ENCODE measurements at regions not wholly inside any gene's neighbourhood (a gene's known extent, or its start where the extent isn't known, plus 50 kb on each side); places are given as distances from the start of the nearest gene placed in this dataset.
"Not testable (repeated sequence)": the region's sequence is repeated elsewhere in the genome, so short reads cannot be mapped to it uniquely, and the experiment has no call there.

- H3K36me3 Mint-ChIP-seq (ENCODE audit: low read depth) = no peaks in the 10 kb centered on the region
- no peaks in the 10 kb centered on the region for H3K9me3 Mint-ChIP-seq
- H3K4me1 Mint-ChIP-seq = no peaks in the 10 kb centered on the region
- H3K4me3 Mint-ChIP-seq = no peak overlapping the region
- no peak overlapping the region for H3K27ac Mint-ChIP-seq
- CTCF ChIA-PET = no interaction called here
- no peak for DNase-seq
- POLR2A ChIA-PET = no interaction called here
- H3K27me3 Mint-ChIP-seq = no peaks in the 10 kb centered on the region
Measured at GRCh38 chr1:56105397-56105796, 474.0 kb downstream of the PLPP3 start.

- POLR2A ChIA-PET = no interaction called here
- H3K36me3 Mint-ChIP-seq (ENCODE audit: low read depth) = no peaks in the 10 kb centered on the region
- no peaks in the 10 kb centered on the region for H3K4me1 Mint-ChIP-seq
- no peak overlapping the region for H3K27ac Mint-ChIP-seq
- H3K4me3 Mint-ChIP-seq = no peak overlapping the region
- H3K9me3 Mint-ChIP-seq = no peaks in the 10 kb centered on the region
- DNase-seq = no peak
- CTCF ChIA-PET = no interaction called here
- H3K27me3 Mint-ChIP-seq = no peaks in the 10 kb centered on the region
Measured at GRCh38 chr1:56099766-56100265, 479.5 kb downstream of the PLPP3 start.

GRCh38 chr1:56098946-56099345, 480.4 kb downstream of the PLPP3 start:
- Mint-ChIP-seq H3K4me3 (no peak overlapping the region), H3K4me1 (no peaks in the 10 kb centered on the region), H3K9me3 (no peaks in the 10 kb centered on the region), H3K27me3 (no peaks in the 10 kb centered on the region), H3K36me3 (ENCODE audit: low read depth) (no peaks in the 10 kb centered on the region), H3K27ac (no peak overlapping the region)
- POLR2A ChIA-PET = no interaction called here
- DNase-seq = no peak
- CTCF ChIA-PET = no interaction called here

- no peaks in the 10 kb centered on the region for H3K4me1 Mint-ChIP-seq
- POLR2A ChIA-PET = no interaction called here
Measured at GRCh38 chr1:56097713-56098112, 481.6 kb downstream of the PLPP3 start.

GRCh38 chr1:56095696-56096665, 483.4 kb downstream of the PLPP3 start:
- no peak overlapping the region for H3K27ac Mint-ChIP-seq
- no peaks in the 10 kb centered on the region for H3K27me3 Mint-ChIP-seq
- no peak overlapping the region for H3K4me3 Mint-ChIP-seq
- POLR2A ChIA-PET = no interaction called here
- CTCF ChIA-PET = no interaction called here
- DNase-seq = no peak
- H3K4me1 Mint-ChIP-seq = no peaks in the 10 kb centered on the region
- H3K36me3 Mint-ChIP-seq (ENCODE audit: low read depth) = no peaks in the 10 kb centered on the region
- no peaks in the 10 kb centered on the region for H3K9me3 Mint-ChIP-seq

More at GRCh38 chr1:56097713-56098112, 481.6 kb downstream of the PLPP3 start:
- Mint-ChIP-seq H3K36me3 (ENCODE audit: low read depth) (no peaks in the 10 kb centered on the region), H3K27ac (no peak overlapping the region), H3K4me3 (no peak overlapping the region), H3K27me3 (no peaks in the 10 kb centered on the region), H3K9me3 (no peaks in the 10 kb centered on the region)
- no peak for DNase-seq
- CTCF ChIA-PET = no interaction called here

GRCh38 chr1:56094168-56094567, 485.2 kb downstream of the PLPP3 start:
- Mint-ChIP-seq H3K4me3 (no peak overlapping the region), H3K36me3 (ENCODE audit: low read depth) (no peaks in the 10 kb centered on the region), H3K27me3 (no peaks in the 10 kb centered on the region), H3K4me1 (no peaks in the 10 kb centered on the region), H3K27ac (no peak overlapping the region), H3K9me3 (no peaks in the 10 kb centered on the region)
- DNase-seq = no peak
- CTCF ChIA-PET = no interaction called here
- POLR2A ChIA-PET = no interaction called here

- Mint-ChIP-seq H3K4me1 (no peaks in the 10 kb centered on the region), H3K9me3 (no peaks in the 10 kb centered on the region), H3K27me3 (no peaks in the 10 kb centered on the region), H3K36me3 (ENCODE audit: low read depth) (no peaks in the 10 kb centered on the region), H3K27ac (no peak overlapping the region), H3K4me3 (no peak overlapping the region)
- ChIA-PET CTCF (no interaction called here), POLR2A (no interaction called here)
- no peak for DNase-seq
Measured at GRCh38 chr1:56092684-56093570, 486.4 kb downstream of the PLPP3 start.

GRCh38 chr1:56089826-56090225, 489.5 kb downstream of the PLPP3 start:
- CTCF ChIA-PET; H3K36me3 Mint-ChIP-seq (ENCODE audit: low read depth); H3K9me3 Mint-ChIP-seq; H3K4me1 Mint-ChIP-seq; POLR2A ChIA-PET; H3K27me3 Mint-ChIP-seq; DNase-seq; H3K27ac Mint-ChIP-seq; H3K4me3 Mint-ChIP-seq: not testable (repeated sequence)

GRCh38 chr1:56084246-56084645, 495.1 kb downstream of the PLPP3 start:
- ChIA-PET POLR2A (no interaction called here), CTCF (no interaction called here)
- H3K4me3 Mint-ChIP-seq = no peak overlapping the region
- H3K4me1 Mint-ChIP-seq = no peaks in the 10 kb centered on the region
- H3K9me3 Mint-ChIP-seq = no peaks in the 10 kb centered on the region
- no peaks in the 10 kb centered on the region for H3K27me3 Mint-ChIP-seq
- H3K27ac Mint-ChIP-seq = no peak overlapping the region
- no peak for DNase-seq
- H3K36me3 Mint-ChIP-seq (ENCODE audit: low read depth) = no peaks in the 10 kb centered on the region

- H3K4me1 Mint-ChIP-seq = no peaks in the 10 kb centered on the region
- no peaks in the 10 kb centered on the region for H3K36me3 Mint-ChIP-seq (ENCODE audit: low read depth)
- no peaks in the 10 kb centered on the region for H3K9me3 Mint-ChIP-seq
- POLR2A ChIA-PET = no interaction called here
- H3K27ac Mint-ChIP-seq = no peak overlapping the region
- no peak for DNase-seq
- H3K27me3 Mint-ChIP-seq = no peaks in the 10 kb centered on the region
- H3K4me3 Mint-ChIP-seq = no peak overlapping the region
- CTCF ChIA-PET = interaction anchor here (0.7 kb wide), 1 partner anchor 391 kb away, joined by 3 read pairs; no protein-coding TSS in a partner anchor
Measured at GRCh38 chr1:56081736-56082135, 497.6 kb downstream of the PLPP3 start.

- ChIA-PET CTCF (interaction anchor here (0.7 kb wide), 1 partner anchor 392 kb away, joined by 3 read pairs; no protein-coding TSS in a partner anchor), POLR2A (no interaction called here)
- Mint-ChIP-seq H3K27me3 (no peaks in the 10 kb centered on the region), H3K27ac (no peak overlapping the region), H3K4me1 (no peaks in the 10 kb centered on the region), H3K36me3 (ENCODE audit: low read depth) (no peaks in the 10 kb centered on the region), H3K4me3 (no peak overlapping the region), H3K9me3 (no peaks in the 10 kb centered on the region)
- DNase-seq = no peak
Measured at GRCh38 chr1:56081173-56081572, 498.2 kb downstream of the PLPP3 start.

GRCh38 chr1:56080123-56080522, 499.2 kb downstream of the PLPP3 start:
- H3K4me3 Mint-ChIP-seq = no peak overlapping the region
- no peaks in the 10 kb centered on the region for H3K36me3 Mint-ChIP-seq (ENCODE audit: low read depth)
- no peaks in the 10 kb centered on the region for H3K27me3 Mint-ChIP-seq
- no peaks in the 10 kb centered on the region for H3K4me1 Mint-ChIP-seq
- ChIA-PET POLR2A (no interaction called here), CTCF (no interaction called here)
- DNase-seq = no peak
- H3K9me3 Mint-ChIP-seq = no peaks in the 10 kb centered on the region
- H3K27ac Mint-ChIP-seq = no peak overlapping the region

- Mint-ChIP-seq H3K27me3 (no peaks in the 10 kb centered on the region), H3K9me3 (no peaks in the 10 kb centered on the region), H3K27ac (no peak overlapping the region), H3K4me3 (no peak overlapping the region), H3K36me3 (ENCODE audit: low read depth) (no peaks in the 10 kb centered on the region), H3K4me1 (no peaks in the 10 kb centered on the region)
- ChIA-PET POLR2A (no interaction called here), CTCF (no interaction called here)
- no peak for DNase-seq
Measured at GRCh38 chr1:56079391-56079790, 500.0 kb downstream of the PLPP3 start.

All from activated CD4-positive, alpha-beta T cell treated with anti-CD3 and anti-CD28 coated beads, Interleukin-2, amount 10 ng/mL, durations not matched to agents 7 days and 5 days (primary cell).